ENCODE measurements at regions not wholly inside any gene's neighbourhood (a gene's known extent, or its start where the extent isn't known, plus 50 kb on each side); places are given as distances from the start of the nearest gene placed in this dataset.

GRCh38 chr15:61327019-61327631 lies 98.0 kb upstream of the RORA start:
- H2BK20ac ChIP-seq (ENCODE audit: low read depth, low read length) = no peak overlapping the region
- dilution Hi-C loops (cut with HindIII; ENCODE audit: low sequenced_read_pairs, unreplicated experiment) = no loop called here
- no peaks in the 10 kb centered on the region for H4K20me1 ChIP-seq (ENCODE audit: insufficient read depth, low read length)
- no CpG with 5 or more reads among the region's 8 CpGs for WGBS, 2 experiments (ENCODE audit: extremely low coverage in 2 of 2, insufficient read length in 1 of 2)
- no peak overlapping the region for H2AK9ac ChIP-seq (replicated peaks; ENCODE audit: low read depth, low read length, poor library complexity)
- no peaks in the 10 kb centered on the region for H3K4me1 ChIP-seq (ENCODE audit: control insufficient read depth, insufficient read depth, low read length)
- no peak overlapping the region for H3K27ac ChIP-seq (ENCODE audit: insufficient read depth, low read length)
- DNase-seq (no peak), ATAC-seq (ENCODE audit: low read depth) (no peak)
- no peak overlapping the region for H3K23ac ChIP-seq (ENCODE audit: low read depth, low read length)
- in situ Hi-C loops (cut with MboI; ENCODE audit: low sequenced_read_pairs) = no loop called here
- CTCF ChIA-PET = no interaction called here
- no peak overlapping the region for H3K4ac ChIP-seq (ENCODE audit: low read depth, low read length)
- no peak overlapping the region for H3K18ac ChIP-seq (ENCODE audit: low read depth, low read length)
- no peak overlapping the region for H3K4me3 ChIP-seq (ENCODE audit: insufficient read depth, low read depth, low read length)
- no peak overlapping the region for H4K8ac ChIP-seq (ENCODE audit: low read depth in 2 of 2, low read length in 2 of 2)
- H2BK5ac ChIP-seq (ENCODE audit: low read depth, low read length, poor library complexity, severe bottlenecking) = no peak overlapping the region
- no peak overlapping the region for H2AFZ ChIP-seq (replicated peaks; ENCODE audit: low read length, poor library complexity)
- H4K5ac ChIP-seq (ENCODE audit: low read depth, low read length) = no peak overlapping the region
- TF ChIP-seq POLR2A (IDR thresholded peaks at IDR 0.05; ENCODE audit: low read depth, low read length) (no peak), MAZ (IDR thresholded peaks at IDR 0.05; ENCODE audit: borderline replicate concordance, low read depth, low read length) (no peak), USF2 (IDR thresholded peaks at IDR 0.05; ENCODE audit: low read depth, low read length) (no peak), FOS (IDR thresholded peaks at IDR 0.05; ENCODE audit: low read depth, low read length) (no peak), MXI1 (IDR thresholded peaks at IDR 0.05; ENCODE audit: borderline replicate concordance, low read depth, low read length) (no peak), RAD21 (IDR thresholded peaks at IDR 0.05; ENCODE audit: low read length) (no peak), CEBPB (IDR thresholded peaks at IDR 0.05; ENCODE audit: low read depth, low read length) (no peak), BHLHE40 (IDR thresholded peaks at IDR 0.05; ENCODE audit: low read depth, low read length) (no peak), RFX5 (IDR thresholded peaks at IDR 0.05; ENCODE audit: low read depth, low read length) (no peak)
- TF ChIP-seq, protein P1, sequence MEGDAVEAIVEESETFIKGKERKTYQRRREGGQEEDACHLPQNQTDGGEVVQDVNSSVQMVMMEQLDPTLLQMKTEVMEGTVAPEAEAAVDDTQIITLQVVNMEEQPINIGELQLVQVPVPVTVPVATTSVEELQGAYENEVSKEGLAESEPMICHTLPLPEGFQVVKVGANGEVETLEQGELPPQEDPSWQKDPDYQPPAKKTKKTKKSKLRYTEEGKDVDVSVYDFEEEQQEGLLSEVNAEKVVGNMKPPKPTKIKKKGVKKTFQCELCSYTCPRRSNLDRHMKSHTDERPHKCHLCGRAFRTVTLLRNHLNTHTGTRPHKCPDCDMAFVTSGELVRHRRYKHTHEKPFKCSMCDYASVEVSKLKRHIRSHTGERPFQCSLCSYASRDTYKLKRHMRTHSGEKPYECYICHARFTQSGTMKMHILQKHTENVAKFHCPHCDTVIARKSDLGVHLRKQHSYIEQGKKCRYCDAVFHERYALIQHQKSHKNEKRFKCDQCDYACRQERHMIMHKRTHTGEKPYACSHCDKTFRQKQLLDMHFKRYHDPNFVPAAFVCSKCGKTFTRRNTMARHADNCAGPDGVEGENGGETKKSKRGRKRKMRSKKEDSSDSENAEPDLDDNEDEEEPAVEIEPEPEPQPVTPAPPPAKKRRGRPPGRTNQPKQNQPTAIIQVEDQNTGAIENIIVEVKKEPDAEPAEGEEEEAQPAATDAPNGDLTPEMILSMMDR (conservative IDR thresholded peaks at IDR 0.05; ENCODE audit: low read depth, low read length) = no peak
- H3K14ac ChIP-seq (replicated peaks; ENCODE audit: low read depth, low read length) = no peak overlapping the region
- H3K36me3 ChIP-seq (ENCODE audit: control insufficient read depth, insufficient read depth, low read length) = no peaks in the 10 kb centered on the region
- no peak overlapping the region for H3K9ac ChIP-seq (ENCODE audit: low read depth, low read length)
- H3K4me2 ChIP-seq (ENCODE audit: low read depth, low read length) = no peak overlapping the region
- H3K79me1 ChIP-seq (ENCODE audit: low read depth in 1 of 2, low read length in 2 of 2) = no peaks in the 10 kb centered on the region
- no TSS peak for BruUV-seq (replicated peaks)
- no peaks in the 10 kb centered on the region for H3K9me1 ChIP-seq (ENCODE audit: insufficient read depth, low read length)
- H2BK120ac ChIP-seq (ENCODE audit: low read depth, low read length) = no peak overlapping the region
- no peak overlapping the region for H2BK15ac ChIP-seq (ENCODE audit: low read depth, low read length)
- POLR2A ChIA-PET (ENCODE audit: unreplicated experiment) = no interaction called here
- no peak overlapping the region for H3K56ac ChIP-seq (ENCODE audit: extremely low read depth, insufficient read depth, low read length)
- no peaks in the 10 kb centered on the region for H3K27me3 ChIP-seq (ENCODE audit: control insufficient read depth, insufficient read depth, low read length)
- intact Hi-C loops (cut with micrococcal nuclease) = no loop called here
- no peak overlapping the region for H2AK5ac ChIP-seq (ENCODE audit: low read depth, low read length)
- no peaks in the 10 kb centered on the region for H3K9me3 ChIP-seq (ENCODE audit: control insufficient read depth, insufficient read depth, low read length)
- no peak overlapping the region for H4K91ac ChIP-seq (ENCODE audit: insufficient read depth, low read depth, low read length)
